DOHH2 (cell line): ENCODE measurements at regions not wholly inside any gene's neighbourhood (a gene's known extent, or its start where the extent isn't known, plus 50 kb on each side); places are given as distances from the start of the nearest gene placed in this dataset.

ENCODE experiments used
- EZH2phosphoT487 ChIP-seq: fragments of 200-600 bp; sonication (generic); IDR thresholded peaks from 2 replicates; pipeline ENCODE4 v1.6.1; 2017; ENCODE audit warnings: borderline replicate concordance, mild to moderate bottlenecking, antibody characterized with exemption, low read length, moderate library complexity, mixed read lengths
- TF ChIP-seq, protein P1 (sequence below): fragments of 200-600 bp; sonication (generic); IDR thresholded peaks from one replicate; pipeline ENCODE4 v1.5.1; 2014; ENCODE audit warnings: antibody characterized with exemption, mild to moderate bottlenecking, low read depth, low read length; ENCODE audit not compliant: poor library complexity, severe bottlenecking

DNA sequence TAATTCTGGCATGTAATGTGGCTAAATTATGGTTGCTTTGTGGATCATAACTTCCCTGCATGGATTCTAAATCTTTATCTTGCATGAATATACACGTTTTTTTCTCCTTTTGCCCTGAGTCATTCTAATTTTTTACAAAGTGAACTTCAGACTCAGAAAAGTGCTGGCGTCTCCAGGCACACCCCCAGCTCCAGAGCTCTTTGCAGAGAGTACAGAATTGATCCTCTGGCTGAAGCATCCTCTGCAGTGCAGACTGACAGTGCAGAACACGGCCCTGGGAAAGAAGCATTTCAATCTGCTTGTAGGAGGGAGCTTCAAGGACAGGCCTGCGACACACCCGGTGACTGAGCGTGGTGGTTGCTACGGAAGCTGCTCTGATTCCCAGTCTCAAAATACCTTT lies 228.1 kb downstream of the FGF9 start:
- TF ChIP-seq, protein P1, sequence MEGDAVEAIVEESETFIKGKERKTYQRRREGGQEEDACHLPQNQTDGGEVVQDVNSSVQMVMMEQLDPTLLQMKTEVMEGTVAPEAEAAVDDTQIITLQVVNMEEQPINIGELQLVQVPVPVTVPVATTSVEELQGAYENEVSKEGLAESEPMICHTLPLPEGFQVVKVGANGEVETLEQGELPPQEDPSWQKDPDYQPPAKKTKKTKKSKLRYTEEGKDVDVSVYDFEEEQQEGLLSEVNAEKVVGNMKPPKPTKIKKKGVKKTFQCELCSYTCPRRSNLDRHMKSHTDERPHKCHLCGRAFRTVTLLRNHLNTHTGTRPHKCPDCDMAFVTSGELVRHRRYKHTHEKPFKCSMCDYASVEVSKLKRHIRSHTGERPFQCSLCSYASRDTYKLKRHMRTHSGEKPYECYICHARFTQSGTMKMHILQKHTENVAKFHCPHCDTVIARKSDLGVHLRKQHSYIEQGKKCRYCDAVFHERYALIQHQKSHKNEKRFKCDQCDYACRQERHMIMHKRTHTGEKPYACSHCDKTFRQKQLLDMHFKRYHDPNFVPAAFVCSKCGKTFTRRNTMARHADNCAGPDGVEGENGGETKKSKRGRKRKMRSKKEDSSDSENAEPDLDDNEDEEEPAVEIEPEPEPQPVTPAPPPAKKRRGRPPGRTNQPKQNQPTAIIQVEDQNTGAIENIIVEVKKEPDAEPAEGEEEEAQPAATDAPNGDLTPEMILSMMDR = no peak
- TF ChIP-seq EZH2phosphoT487 = no peak
